ENCODE measurements at regions not wholly inside any gene's neighbourhood (a gene's known extent, or its start where the extent isn't known, plus 50 kb on each side); places are given as distances from the start of the nearest gene placed in this dataset.
A peak's percentile ranks its signal among the peaks of the same experiment; 100 is the strongest.
"Not testable (repeated sequence)": the region's sequence is repeated elsewhere in the genome, so short reads cannot be mapped to it uniquely, and the experiment has no call there.

DNA sequence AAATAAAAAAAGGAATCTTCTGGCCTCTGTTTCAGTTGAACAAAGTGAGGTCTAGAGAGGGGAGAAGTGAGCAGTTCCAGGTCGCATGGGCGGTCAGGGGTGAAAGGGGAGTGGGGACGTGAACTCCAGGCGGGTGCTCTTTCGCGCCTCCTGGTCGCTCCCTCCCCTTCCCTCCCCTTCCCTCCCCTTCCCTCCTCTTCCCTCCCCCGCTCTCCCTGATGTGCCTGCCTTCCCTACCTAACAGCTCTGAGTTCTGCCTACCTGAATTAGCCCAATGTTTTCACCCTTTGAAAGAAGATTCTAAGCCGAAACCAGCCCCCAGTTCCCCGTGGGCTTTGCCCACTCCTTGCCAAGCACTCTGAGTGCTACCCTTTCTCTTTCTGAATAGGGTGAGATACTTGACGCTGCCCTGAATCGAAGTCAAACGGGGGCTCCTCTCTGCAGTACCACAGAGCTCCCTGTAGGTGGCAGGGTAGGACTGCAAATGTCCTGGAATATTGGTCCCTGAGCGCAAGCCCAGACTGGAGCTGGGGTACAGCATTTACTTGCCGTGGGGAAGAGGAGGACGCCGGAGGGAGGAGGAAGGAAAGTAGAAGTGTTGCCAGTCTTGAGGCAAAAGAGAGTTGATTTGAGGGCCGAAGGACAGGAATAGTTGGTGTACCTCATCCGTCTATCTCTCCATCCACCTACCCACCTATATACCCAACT lies 214.4 kb downstream of the NPIPA7 start:
- H3K4me1 ChIP-seq (replicated peaks); H3K4me3 ChIP-seq; H3K9me3 ChIP-seq; intact Hi-C loops (cut with DNase I); H3K27ac ChIP-seq; H3K27me3 ChIP-seq (replicated peaks; ENCODE audit: insufficient read depth); H3K36me3 ChIP-seq: not testable (repeated sequence)
- 12% methylated on average over 17 of the region's 19 CpGs for WGBS
- TF ChIP-seq CTCF (IDR thresholded peaks at IDR 0.05) = peak; percentile 18 to 59 (median 52)
- peak; percentile 9 for DNase-seq (ENCODE audit: low spot score)

GRCh38 chr16:16595029-16595718 lies 216.2 kb downstream of the NPIPA7 start:
- H3K36me3 ChIP-seq; DNase-seq (ENCODE audit: low spot score); intact Hi-C loops (cut with DNase I); H3K27ac ChIP-seq; H3K4me1 ChIP-seq (replicated peaks); H3K9me3 ChIP-seq; H3K27me3 ChIP-seq (replicated peaks; ENCODE audit: insufficient read depth); H3K4me3 ChIP-seq: not testable (repeated sequence)
- 60% methylated on average over 3 of the region's 10 CpGs for WGBS

DNA sequence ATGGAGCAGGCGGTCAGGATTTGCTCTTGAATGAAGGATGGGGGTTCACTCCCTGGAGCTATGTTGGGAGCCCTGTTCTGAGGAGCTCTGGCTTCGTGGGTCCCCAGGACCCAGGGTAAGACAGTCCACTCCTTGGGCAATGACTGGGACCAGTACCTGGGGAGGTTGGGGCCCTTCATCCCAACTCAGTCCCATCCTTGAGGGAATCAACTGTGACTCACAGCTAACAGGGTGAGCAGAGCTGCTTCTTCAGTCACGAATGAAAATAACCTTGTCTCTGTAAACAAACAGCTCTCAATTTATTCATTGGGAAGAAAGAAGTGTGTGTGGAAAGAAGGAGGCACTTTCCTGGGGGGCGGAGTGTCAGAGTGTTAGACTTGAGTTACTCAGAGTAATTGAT lies 222.3 kb downstream of the NPIPA7 start:
- DNase-seq (ENCODE audit: low spot score); H3K27ac ChIP-seq; intact Hi-C loops (cut with DNase I); H3K27me3 ChIP-seq (replicated peaks; ENCODE audit: insufficient read depth); H3K36me3 ChIP-seq; H3K9me3 ChIP-seq; H3K4me1 ChIP-seq (replicated peaks); H3K4me3 ChIP-seq: not testable (repeated sequence)
- 60% methylated on average over 4 of the region's 4 CpGs for WGBS

DNA sequence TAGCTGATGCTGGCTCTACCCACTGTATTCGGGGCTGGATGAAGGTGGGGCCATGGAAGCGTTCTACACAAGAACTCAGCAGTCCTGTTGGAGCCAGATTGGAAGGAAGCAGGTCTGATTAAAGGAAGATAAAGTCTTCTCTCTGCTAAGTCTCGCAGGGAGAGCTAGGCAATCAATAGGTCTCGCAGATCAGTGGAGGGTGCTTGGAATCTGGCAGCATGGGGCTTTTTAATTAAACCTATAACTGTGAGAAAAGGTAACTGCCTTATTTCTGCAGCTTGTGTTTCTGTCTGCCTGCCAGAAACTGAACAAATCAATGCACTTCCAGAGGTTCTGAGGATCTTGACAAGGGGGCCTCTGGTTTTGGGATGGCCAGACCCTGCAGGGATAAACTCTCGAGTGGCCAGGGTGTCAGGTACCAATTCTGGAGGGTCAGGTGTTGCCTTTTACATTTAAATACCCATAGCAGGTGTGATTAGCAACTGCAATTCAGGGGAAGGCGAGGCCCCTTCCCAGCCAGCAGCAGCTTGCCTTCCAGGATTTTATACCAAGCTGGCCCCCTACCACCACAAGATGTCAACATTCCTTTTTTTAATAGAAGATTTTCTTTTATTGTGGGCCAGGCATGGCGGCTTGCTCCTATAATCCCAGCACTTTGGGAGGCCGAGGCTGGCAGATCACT lies 228.6 kb downstream of the NPIPA7 start:
- DNase-seq (ENCODE audit: low spot score); H3K4me1 ChIP-seq (replicated peaks); H3K27ac ChIP-seq; H3K4me3 ChIP-seq; intact Hi-C loops (cut with DNase I); H3K27me3 ChIP-seq (replicated peaks; ENCODE audit: insufficient read depth); H3K9me3 ChIP-seq; H3K36me3 ChIP-seq: not testable (repeated sequence)
- WGBS = 46% methylated on average over 4 of the region's 8 CpGs

GRCh38 chr16:16609627-16610026 lies 230.7 kb downstream of the NPIPA7 start:
- 51% methylated on average over 6 of the region's 6 CpGs for WGBS
- H3K4me3 ChIP-seq; H3K27ac ChIP-seq; DNase-seq (ENCODE audit: low spot score); H3K27me3 ChIP-seq (replicated peaks; ENCODE audit: insufficient read depth); H3K4me1 ChIP-seq (replicated peaks); intact Hi-C loops (cut with DNase I); H3K36me3 ChIP-seq; H3K9me3 ChIP-seq: not testable (repeated sequence)

DNA sequence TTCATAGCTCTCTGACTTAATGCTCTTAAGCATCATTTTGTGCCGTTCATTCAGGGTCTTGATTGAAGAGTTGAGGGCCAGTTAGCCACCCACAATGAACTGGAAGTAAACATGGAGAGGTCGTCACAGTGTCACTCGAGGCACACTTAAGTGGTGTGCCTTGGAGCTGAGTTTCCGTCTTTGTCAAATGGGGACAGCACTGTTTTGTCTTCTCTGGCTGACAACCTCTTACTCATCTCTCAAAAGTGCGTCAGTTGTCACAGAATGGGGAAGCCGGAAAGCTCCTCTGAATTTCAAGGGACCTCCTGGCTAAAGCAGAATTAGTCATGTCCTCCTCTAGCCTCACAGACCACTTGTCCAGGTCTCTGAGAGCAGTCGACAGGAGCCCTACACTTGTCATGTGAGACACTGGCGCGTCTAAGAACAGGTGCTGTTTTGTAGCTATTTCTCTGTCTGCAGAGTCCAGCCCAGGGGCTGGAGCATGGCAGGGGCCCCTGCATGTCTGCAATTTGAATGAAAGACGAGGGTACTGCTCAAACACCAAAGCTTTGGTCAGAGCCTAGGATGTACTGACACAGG lies 231.5 kb downstream of the NPIPA7 start:
- H3K27ac ChIP-seq; H3K9me3 ChIP-seq; H3K4me3 ChIP-seq; H3K4me1 ChIP-seq (replicated peaks); H3K27me3 ChIP-seq (replicated peaks; ENCODE audit: insufficient read depth); H3K36me3 ChIP-seq; intact Hi-C loops (cut with DNase I); DNase-seq (ENCODE audit: low spot score): not testable (repeated sequence)
- WGBS = 47% methylated on average over 5 of the region's 10 CpGs

GRCh38 chr16:16613212-16613611 lies 234.3 kb downstream of the NPIPA7 start:
- H3K9me3 ChIP-seq; H3K27ac ChIP-seq; DNase-seq (ENCODE audit: low spot score); H3K36me3 ChIP-seq; H3K27me3 ChIP-seq (replicated peaks; ENCODE audit: insufficient read depth); H3K4me3 ChIP-seq; H3K4me1 ChIP-seq (replicated peaks); intact Hi-C loops (cut with DNase I): not testable (repeated sequence)
- 60% methylated on average over 2 of the region's 4 CpGs for WGBS

DNA sequence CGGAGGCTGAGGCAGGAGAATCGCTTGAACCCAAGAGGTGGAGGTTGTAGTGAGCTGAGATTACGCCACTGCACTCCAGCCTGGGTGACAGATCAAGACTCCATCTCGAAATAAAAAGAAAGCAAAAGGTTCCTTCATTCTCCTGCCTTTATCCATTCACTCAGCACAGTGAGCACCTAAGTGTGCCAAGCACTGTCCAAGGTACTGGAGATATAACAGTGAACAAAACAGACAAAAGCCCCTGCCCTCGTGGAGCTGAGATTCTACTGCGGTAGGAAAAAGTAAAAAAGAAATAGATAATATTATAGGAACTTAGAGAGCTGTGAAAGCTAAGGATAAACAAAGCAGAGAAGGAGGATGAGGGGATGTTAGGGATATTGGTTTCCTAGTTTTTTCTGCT lies 235.5 kb downstream of the NPIPA7 start:
- H3K36me3 ChIP-seq; H3K4me1 ChIP-seq (replicated peaks); H3K4me3 ChIP-seq; H3K27ac ChIP-seq; DNase-seq (ENCODE audit: low spot score); H3K27me3 ChIP-seq (replicated peaks; ENCODE audit: insufficient read depth); H3K9me3 ChIP-seq; intact Hi-C loops (cut with DNase I): not testable (repeated sequence)
- WGBS = 65% methylated on average over 6 of the region's 6 CpGs

GRCh38 chr16:16618963-16619465 lies 240.1 kb downstream of the NPIPA7 start:
- H3K4me3 ChIP-seq; DNase-seq (ENCODE audit: low spot score); intact Hi-C loops (cut with DNase I); H3K9me3 ChIP-seq; H3K27me3 ChIP-seq (replicated peaks; ENCODE audit: insufficient read depth); H3K4me1 ChIP-seq (replicated peaks); H3K27ac ChIP-seq; H3K36me3 ChIP-seq: not testable (repeated sequence)
- WGBS = 97% methylated on average over 18 of the region's 33 CpGs

- DNase-seq (ENCODE audit: low spot score); intact Hi-C loops (cut with DNase I); H3K4me3 ChIP-seq; H3K36me3 ChIP-seq; H3K9me3 ChIP-seq; H3K27ac ChIP-seq; H3K4me1 ChIP-seq (replicated peaks); H3K27me3 ChIP-seq (replicated peaks; ENCODE audit: insufficient read depth): not testable (repeated sequence)
- WGBS = 78% methylated on average over 2 of the region's 3 CpGs
Observed at GRCh38 chr16:16624367-16624766, 245.4 kb downstream of the NPIPA7 start.

GRCh38 chr16:16625140-16625539 lies 246.2 kb downstream of the NPIPA7 start:
- DNase-seq (ENCODE audit: low spot score); H3K9me3 ChIP-seq; H3K4me3 ChIP-seq; intact Hi-C loops (cut with DNase I); H3K36me3 ChIP-seq; H3K27ac ChIP-seq; H3K27me3 ChIP-seq (replicated peaks; ENCODE audit: insufficient read depth); H3K4me1 ChIP-seq (replicated peaks): not testable (repeated sequence)
- WGBS = 93% methylated on average over 1 of the region's 2 CpGs

Measured in prostate gland (tissue), 2 donors.